Liver (tissue), 8 donors: ENCODE measurements at regions not wholly inside any gene's neighbourhood (a gene's known extent, or its start where the extent isn't known, plus 50 kb on each side); places are given as distances from the start of the nearest gene placed in this dataset.

ENCODE experiments used
- DNase-seq: peaks from one replicate; pipeline ENCODE4 v3.0.0-alpha.2; 2017; ENCODE audit warnings: low spot score
- H3K27ac ChIP-seq, 2 donors: one replicate each; pipeline ENCODE4 v1.7.0; 2013; ENCODE audit warnings: inconsistent platforms in 2 of 2, low read length in 2 of 2, control low read depth in 1 of 2, low read depth in 1 of 2, mild to moderate bottlenecking in 1 of 2
- H3K27me3 ChIP-seq, 4 donors: one replicate each; pipeline versions ENCODE4 v1.6.1 to v1.7.0; 2013; ENCODE audit warnings: low read length in 3 of 4, inconsistent platforms in 1 of 4, mild to moderate bottlenecking in 1 of 4, moderate library complexity in 1 of 4; ENCODE audit not compliant: control insufficient read depth in 4 of 4, insufficient read depth in 4 of 4
- H3K36me3 ChIP-seq, 4 donors: one replicate each; pipeline versions ENCODE4 v1.6.1 to v1.7.0; 2013; ENCODE audit warnings: low read length in 3 of 4, mild to moderate bottlenecking in 3 of 4, low read depth in 1 of 4, moderate library complexity in 1 of 4; ENCODE audit not compliant: control insufficient read depth in 4 of 4, insufficient read depth in 3 of 4
- H3K4me1 ChIP-seq, 4 donors: one replicate each; pipeline versions ENCODE4 v1.6.1 to v1.7.0; 2013; ENCODE audit warnings: low read length in 3 of 4, mild to moderate bottlenecking in 3 of 4, moderate library complexity in 1 of 4; ENCODE audit not compliant: control insufficient read depth in 4 of 4, insufficient read depth in 4 of 4
- H3K4me3 ChIP-seq, 3 donors: one replicate each; pipeline versions ENCODE4 v1.6.1 to v1.7.0; 2013; ENCODE audit warnings: low read length in 3 of 3, control low read depth in 1 of 3, low read depth in 1 of 3, mild to moderate bottlenecking in 1 of 3
- H3K9ac ChIP-seq, 2 donors: one replicate each; pipeline ENCODE4 v1.7.0; 2013; ENCODE audit warnings: low read length in 2 of 2, mild to moderate bottlenecking in 2 of 2, moderate library complexity in 2 of 2, control low read depth in 1 of 2, low read depth in 1 of 2
- H3K9me3 ChIP-seq, 4 donors: one replicate each; pipeline versions ENCODE4 v1.6.1 to v1.7.0; 2013; ENCODE audit warnings: low read length in 3 of 4; ENCODE audit not compliant: control insufficient read depth in 4 of 4
- CTCF ChIP-seq: fragments of 150-350 bp; IDR thresholded peaks from 2 replicates; pipeline ENCODE4 v1.5.1; 2017; ENCODE audit warnings: improper control_type of control experiment, low read depth, low read length; ENCODE audit not compliant: missing input control
- EGR1 ChIP-seq, 2 donors: IDR thresholded peaks; 2 replicates each; pipeline ENCODE4 v1.6.1; 2016 to 2018; ENCODE audit warnings: antibody characterized with exemption in 2 of 2, low read depth in 2 of 2
- FOXA1 ChIP-seq: IDR thresholded peaks from 2 replicates; pipeline ENCODE4 v1.6.1; 2016; ENCODE audit warnings: antibody characterized with exemption
- FOXA2 ChIP-seq: IDR thresholded peaks from 2 replicates; pipeline ENCODE4 v1.6.1; 2016; ENCODE audit warnings: antibody characterized with exemption
- GABPA ChIP-seq, 2 donors: IDR thresholded peaks in 1 of 2; conservative IDR thresholded peaks in 1 of 2; 2 replicates each; pipeline ENCODE4 v1.6.1; 2016; ENCODE audit warnings: antibody characterized with exemption in 2 of 2, mild to moderate bottlenecking in 1 of 2, moderate library complexity in 1 of 2
- HNF4A ChIP-seq, 2 donors: conservative IDR thresholded peaks; 2 replicates each; pipeline ENCODE4 v1.6.1; 2016; ENCODE audit warnings: antibody characterized with exemption in 2 of 2, mild to moderate bottlenecking in 2 of 2
- HNF4G ChIP-seq: IDR thresholded peaks from 2 replicates; pipeline ENCODE4 v1.6.1; 2016; ENCODE audit warnings: antibody characterized with exemption
- JUND ChIP-seq, 2 donors: IDR thresholded peaks; 2 replicates each; pipeline ENCODE4 v1.6.1; 2016; ENCODE audit warnings: antibody characterized with exemption in 2 of 2
- NR2F2 ChIP-seq: IDR thresholded peaks from 2 replicates; pipeline ENCODE4 v1.6.1; 2016; ENCODE audit warnings: antibody characterized with exemption
- RAD21 ChIP-seq, 2 donors: IDR thresholded peaks; 2 replicates each; pipeline ENCODE4 v1.6.1; 2016; ENCODE audit warnings: antibody characterized with exemption in 2 of 2, mild to moderate bottlenecking in 2 of 2
- REST ChIP-seq: IDR thresholded peaks from 2 replicates; pipeline ENCODE4 v1.6.1; 2016; ENCODE audit warnings: antibody characterized with exemption, mild to moderate bottlenecking
- RXRA ChIP-seq, 2 donors: IDR thresholded peaks; 2 replicates each; pipeline ENCODE4 v1.6.1; 2017 to 2018; ENCODE audit warnings: antibody characterized with exemption in 2 of 2, mild to moderate bottlenecking in 1 of 2
- SP1 ChIP-seq: IDR thresholded peaks from 2 replicates; pipeline ENCODE4 v1.6.1; 2018; ENCODE audit warnings: antibody characterized with exemption, mild to moderate bottlenecking
- TAF1 ChIP-seq: conservative IDR thresholded peaks from 2 replicates; pipeline ENCODE4 v1.6.1; 2016; ENCODE audit warnings: antibody characterized with exemption, mild to moderate bottlenecking
- YY1 ChIP-seq: IDR thresholded peaks from 2 replicates; pipeline ENCODE4 v1.6.1; 2016; ENCODE audit warnings: antibody characterized with exemption, mild to moderate bottlenecking
- ZBTB33 ChIP-seq: IDR thresholded peaks from 2 replicates; pipeline ENCODE4 v1.6.1; 2016; ENCODE audit warnings: antibody characterized with exemption
- WGBS: extraction: QIAGEN DNeasy Blood & Tissue Kit; methylation state at CpG from one replicate; pipeline ENCODE4 v1.1.7; 2013; 5-methylcytosine and 5-hydroxymethylcytosine counted together
- TF ChIP-seq, protein P1 (sequence below): IDR thresholded peaks from 2 replicates; pipeline ENCODE4 v1.6.1; 2016; ENCODE audit warnings: antibody characterized with exemption
- TF ChIP-seq, protein P2 (sequence below): IDR thresholded peaks from 2 replicates; pipeline ENCODE4 v1.6.1; 2016; ENCODE audit warnings: antibody characterized with exemption
- donor health status: healthy.
- donor health status: healthy.
- donor health status: healthy.
- donor health status: healthy.
- donor health status: healthy.

GRCh38 chr14:29355846-29356245 is 571.8 kb downstream of the PRKD1 start:
- no peak overlapping the region for H3K27ac ChIP-seq
- H3K9me3 ChIP-seq, result no peaks in the 10 kb centered on the region
- no peak for DNase-seq
- 77% methylated on average over 1 of the region's 1 CpG for WGBS
- TF ChIP-seq TAF1 (no peak), HNF4G (no peak), CTCF (no peak), EGR1 (IDR thresholded peaks at IDR 0.05; ENCODE audit: low read depth in 2 of 2) (no peak), RAD21 (IDR thresholded peaks at IDR 0.05) (no peak), GABPA (IDR thresholded peaks at IDR 0.05 in 1 of 2, conservative IDR thresholded peaks at IDR 0.05 in 1 of 2) (no peak), HNF4A (conservative IDR thresholded peaks at IDR 0.05) (no peak), YY1 (no peak), RXRA (IDR thresholded peaks at IDR 0.05) (no peak), REST (no peak), JUND (IDR thresholded peaks at IDR 0.05) (no peak), FOXA2 (no peak), FOXA1 (no peak), SP1 (no peak), NR2F2 (no peak), ZBTB33 (no peak)
- TF ChIP-seq, protein P1, sequence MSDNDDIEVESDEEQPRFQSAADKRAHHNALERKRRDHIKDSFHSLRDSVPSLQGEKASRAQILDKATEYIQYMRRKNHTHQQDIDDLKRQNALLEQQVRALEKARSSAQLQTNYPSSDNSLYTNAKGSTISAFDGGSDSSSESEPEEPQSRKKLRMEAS, result no peak
- TF ChIP-seq, protein P2, sequence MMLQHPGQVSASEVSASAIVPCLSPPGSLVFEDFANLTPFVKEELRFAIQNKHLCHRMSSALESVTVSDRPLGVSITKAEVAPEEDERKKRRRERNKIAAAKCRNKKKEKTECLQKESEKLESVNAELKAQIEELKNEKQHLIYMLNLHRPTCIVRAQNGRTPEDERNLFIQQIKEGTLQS, result no peak
- no peak overlapping the region for H3K9ac ChIP-seq
- no peak overlapping the region for H3K4me3 ChIP-seq
- H3K4me1 ChIP-seq, result no peaks in the 10 kb centered on the region
- no peaks in the 10 kb centered on the region for H3K27me3 ChIP-seq
- no peaks in the 10 kb centered on the region for H3K36me3 ChIP-seq

- no peaks in the 10 kb centered on the region for H3K4me1 ChIP-seq
- no peak overlapping the region for H3K27ac ChIP-seq
- TF ChIP-seq, protein P2, result no peak
- TF ChIP-seq ZBTB33 (no peak), FOXA2 (no peak), TAF1 (no peak), HNF4A (conservative IDR thresholded peaks at IDR 0.05) (no peak), GABPA (IDR thresholded peaks at IDR 0.05 in 1 of 2, conservative IDR thresholded peaks at IDR 0.05 in 1 of 2) (no peak)
- H3K36me3 ChIP-seq, result no peaks in the 10 kb centered on the region
- no peaks in the 10 kb centered on the region for H3K9me3 ChIP-seq
- H3K4me3 ChIP-seq, result no peak overlapping the region
- H3K9ac ChIP-seq, result no peak overlapping the region
- 61% methylated on average over 3 of the region's 3 CpGs for WGBS
- no peaks in the 10 kb centered on the region for H3K27me3 ChIP-seq
- DNase-seq, result no peak
These were observed 567.0 kb downstream of the PRKD1 start for GRCh38 chr14:29360656-29361055.
